ENCODE measurements at regions not wholly inside any gene's neighbourhood (a gene's known extent, or its start where the extent isn't known, plus 50 kb on each side); places are given as distances from the start of the nearest gene placed in this dataset.

DNA sequence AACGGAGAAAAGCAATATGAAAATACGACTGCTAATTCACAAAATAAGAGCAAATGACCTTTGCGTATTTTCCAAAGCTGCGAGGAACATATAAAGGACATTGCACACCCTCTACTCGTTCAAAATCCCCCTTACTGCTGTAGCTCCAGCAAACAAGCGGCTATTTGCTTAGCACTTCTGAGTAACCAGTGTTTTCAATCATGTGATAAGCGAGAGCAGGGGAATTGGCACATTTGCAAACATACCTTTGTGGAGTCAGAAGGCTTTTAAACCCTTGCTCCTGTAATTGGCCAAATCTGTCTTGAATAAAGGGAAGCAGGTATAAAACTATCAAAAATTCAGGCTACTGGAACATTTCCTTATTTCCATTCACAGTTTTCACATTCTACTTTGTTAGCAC is 610.2 kb downstream of the UBE2NL start:
- no peak for DNase-seq
- no peak overlapping the region for H3K27ac ChIP-seq
- H3K27me3 ChIP-seq, result no peaks in the 10 kb centered on the region
- intact Hi-C loops (cut with DNase I), result no loop called here
- H3K4me1 ChIP-seq, result no peaks in the 10 kb centered on the region
- no peaks in the 10 kb centered on the region for H3K36me3 ChIP-seq
- H3K9me3 ChIP-seq, result no peaks in the 10 kb centered on the region
- WGBS, 2 donors, result 68 to 70% methylated on average over 7 of the region's 7 CpGs
- H3K4me3 ChIP-seq (replicated peaks in 1 of 3), result no peak overlapping the region
- no peak for TF ChIP-seq CTCF (IDR thresholded peaks at IDR 0.05)

- no peak for DNase-seq
- no peak overlapping the region for H3K4me3 ChIP-seq (replicated peaks in 1 of 3)
- TF ChIP-seq POLR2A (IDR thresholded peaks at IDR 0.05) (no peak), CTCF (IDR thresholded peaks at IDR 0.05) (no peak)
- H3K36me3 ChIP-seq, result no peaks in the 10 kb centered on the region
- intact Hi-C loops (cut with DNase I), result no loop called here
- no peaks in the 10 kb centered on the region for H3K4me1 ChIP-seq
- no peaks in the 10 kb centered on the region for H3K27me3 ChIP-seq
- no peaks in the 10 kb centered on the region for H3K9me3 ChIP-seq
- 86 to 94% methylated on average over 3 of the region's 3 CpGs for WGBS, 2 donors
- no peak overlapping the region for H3K27ac ChIP-seq
These were observed 648.0 kb downstream of the UBE2NL start for GRCh38 chrX:144531877-144532276.

- 50 to 57% methylated on average over 3 to 7 of the region's 7 CpGs for WGBS, 2 donors
- Histone ChIP-seq H3K27me3 (no peaks in the 10 kb centered on the region), H3K36me3 (no peaks in the 10 kb centered on the region), H3K27ac (no peak overlapping the region), H3K9me3 (no peaks in the 10 kb centered on the region), H3K4me1 (no peaks in the 10 kb centered on the region), H3K4me3 (replicated peaks in 1 of 3) (no peak overlapping the region)
- intact Hi-C loops (cut with DNase I), result no loop called here
- TF ChIP-seq CTCF (IDR thresholded peaks at IDR 0.05) (no peak), POLR2A (IDR thresholded peaks at IDR 0.05) (no peak)
- no peak for DNase-seq
These were observed 680.7 kb upstream of the SPANXN1 start for GRCh38 chrX:144566592-144566991.

DNA sequence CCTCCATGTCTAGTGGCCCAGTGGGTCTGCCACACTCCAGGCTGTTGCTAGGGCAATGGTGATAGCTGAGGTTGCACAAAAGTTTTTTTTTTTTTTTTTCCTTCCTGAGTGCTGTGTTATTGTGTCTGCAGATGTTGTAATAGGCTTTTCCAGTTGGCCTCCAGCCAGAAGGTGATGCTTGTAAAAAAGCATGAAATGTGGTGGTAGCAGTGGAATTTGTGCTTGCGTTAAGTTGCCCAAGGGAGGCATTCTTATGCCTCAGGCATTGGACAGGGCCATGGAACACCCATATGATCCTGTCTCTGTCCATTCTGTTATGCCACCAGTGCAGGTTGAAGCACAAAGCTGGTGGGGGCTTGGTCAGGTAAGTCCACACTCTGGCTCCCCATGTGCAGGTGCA is 660.5 kb upstream of the SPANXN1 start:
- no peak for DNase-seq
- no peak overlapping the region for H3K4me3 ChIP-seq (replicated peaks in 1 of 3)
- H3K9me3 ChIP-seq, result no peaks in the 10 kb centered on the region
- intact Hi-C loops (cut with DNase I), result no loop called here
- H3K27ac ChIP-seq, result no peak overlapping the region
- TF ChIP-seq CTCF (IDR thresholded peaks at IDR 0.05) (no peak), POLR2A (IDR thresholded peaks at IDR 0.05) (no peak)
- H3K36me3 ChIP-seq, result no peaks in the 10 kb centered on the region
- no peaks in the 10 kb centered on the region for H3K27me3 ChIP-seq
- H3K4me1 ChIP-seq, result no peaks in the 10 kb centered on the region
- WGBS, 2 donors, result 17 to 29% methylated on average over 1 of the region's 1 CpG

- no peak for DNase-seq
- Histone ChIP-seq H3K4me1 (no peaks in the 10 kb centered on the region), H3K27me3 (no peaks in the 10 kb centered on the region), H3K36me3 (no peaks in the 10 kb centered on the region), H3K4me3 (replicated peaks in 1 of 3) (no peak overlapping the region), H3K9me3 (no peaks in the 10 kb centered on the region), H3K27ac (no peak overlapping the region)
- WGBS, 2 donors, result 52 to 79% methylated on average over 1 to 2 of the region's 2 CpGs
- TF ChIP-seq CTCF (IDR thresholded peaks at IDR 0.05), result no peak
- no peak for TF ChIP-seq POLR2A (IDR thresholded peaks at IDR 0.05)
- intact Hi-C loops (cut with DNase I), result no loop called here
These were observed 655.3 kb upstream of the SPANXN1 start for GRCh38 chrX:144592036-144592435.

Measured in thyroid gland (tissue), 4 donors.